D721Med (cell line): ENCODE measurements at regions not wholly inside any gene's neighbourhood (a gene's known extent, or its start where the extent isn't known, plus 50 kb on each side); places are given as distances from the start of the nearest gene placed in this dataset.

ENCODE experiments used
- DNase-seq: peaks from one replicate; pipeline ENCODE4 v3.0.0; 2011; ENCODE audit warnings: low spot score; ENCODE audit not compliant: insufficient read length
- FAIRE-seq: peaks from 2 replicates; lab custom pipeline; 2011; peaks lifted over from hg19 to GRCh38; lab: Jason Lieb, UNC
- TF ChIP-seq, protein P1 (sequence below): IDR thresholded peaks from 2 replicates; pipeline ENCODE4 v1.5.1; 2012; ENCODE audit warnings: mild to moderate bottlenecking, control low read depth; ENCODE audit not compliant: insufficient read depth; ENCODE audit errors: missing control alignments

DNA sequence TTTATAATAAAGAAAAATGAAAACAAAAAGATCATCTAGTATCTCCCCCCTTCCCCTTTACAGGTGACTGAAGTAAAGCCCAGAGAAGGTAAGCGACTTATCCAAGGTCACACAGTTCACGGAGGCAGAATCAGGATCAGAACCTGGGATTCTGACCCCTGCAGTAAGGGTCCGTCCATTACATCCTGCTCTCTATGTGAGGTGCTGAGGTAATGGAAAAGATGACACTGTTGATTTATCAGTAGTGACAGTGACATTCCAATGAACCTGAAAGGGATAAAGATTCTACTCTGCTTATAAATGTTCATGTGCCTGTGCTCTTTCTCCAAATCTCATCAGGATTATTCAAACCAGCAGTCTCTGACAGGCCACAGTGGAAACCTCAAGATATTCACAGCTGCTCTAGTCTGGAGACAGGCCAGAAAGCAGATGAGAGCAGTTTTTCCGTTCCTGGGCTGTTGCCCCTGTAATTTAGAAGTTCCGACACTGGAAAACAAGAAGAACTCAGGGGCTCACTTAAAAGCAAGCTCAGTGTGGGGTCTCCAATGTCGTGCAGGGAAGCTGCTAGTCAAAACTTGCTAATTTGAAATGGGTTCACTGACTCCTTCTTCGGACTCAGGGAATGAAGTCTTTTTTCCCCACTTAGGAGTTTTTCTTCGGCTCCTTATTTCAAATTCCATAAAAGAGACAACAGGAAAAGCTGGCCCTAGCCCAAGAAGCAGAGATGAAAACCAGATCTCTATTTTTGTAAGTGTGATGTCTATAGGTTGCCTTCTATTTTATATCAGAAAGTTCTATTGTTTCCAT, 131.8 kb upstream of the EEA1 start:
- FAIRE-seq (no peak), DNase-seq (no peak)
- TF ChIP-seq, protein P1, sequence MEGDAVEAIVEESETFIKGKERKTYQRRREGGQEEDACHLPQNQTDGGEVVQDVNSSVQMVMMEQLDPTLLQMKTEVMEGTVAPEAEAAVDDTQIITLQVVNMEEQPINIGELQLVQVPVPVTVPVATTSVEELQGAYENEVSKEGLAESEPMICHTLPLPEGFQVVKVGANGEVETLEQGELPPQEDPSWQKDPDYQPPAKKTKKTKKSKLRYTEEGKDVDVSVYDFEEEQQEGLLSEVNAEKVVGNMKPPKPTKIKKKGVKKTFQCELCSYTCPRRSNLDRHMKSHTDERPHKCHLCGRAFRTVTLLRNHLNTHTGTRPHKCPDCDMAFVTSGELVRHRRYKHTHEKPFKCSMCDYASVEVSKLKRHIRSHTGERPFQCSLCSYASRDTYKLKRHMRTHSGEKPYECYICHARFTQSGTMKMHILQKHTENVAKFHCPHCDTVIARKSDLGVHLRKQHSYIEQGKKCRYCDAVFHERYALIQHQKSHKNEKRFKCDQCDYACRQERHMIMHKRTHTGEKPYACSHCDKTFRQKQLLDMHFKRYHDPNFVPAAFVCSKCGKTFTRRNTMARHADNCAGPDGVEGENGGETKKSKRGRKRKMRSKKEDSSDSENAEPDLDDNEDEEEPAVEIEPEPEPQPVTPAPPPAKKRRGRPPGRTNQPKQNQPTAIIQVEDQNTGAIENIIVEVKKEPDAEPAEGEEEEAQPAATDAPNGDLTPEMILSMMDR = no peak

DNA sequence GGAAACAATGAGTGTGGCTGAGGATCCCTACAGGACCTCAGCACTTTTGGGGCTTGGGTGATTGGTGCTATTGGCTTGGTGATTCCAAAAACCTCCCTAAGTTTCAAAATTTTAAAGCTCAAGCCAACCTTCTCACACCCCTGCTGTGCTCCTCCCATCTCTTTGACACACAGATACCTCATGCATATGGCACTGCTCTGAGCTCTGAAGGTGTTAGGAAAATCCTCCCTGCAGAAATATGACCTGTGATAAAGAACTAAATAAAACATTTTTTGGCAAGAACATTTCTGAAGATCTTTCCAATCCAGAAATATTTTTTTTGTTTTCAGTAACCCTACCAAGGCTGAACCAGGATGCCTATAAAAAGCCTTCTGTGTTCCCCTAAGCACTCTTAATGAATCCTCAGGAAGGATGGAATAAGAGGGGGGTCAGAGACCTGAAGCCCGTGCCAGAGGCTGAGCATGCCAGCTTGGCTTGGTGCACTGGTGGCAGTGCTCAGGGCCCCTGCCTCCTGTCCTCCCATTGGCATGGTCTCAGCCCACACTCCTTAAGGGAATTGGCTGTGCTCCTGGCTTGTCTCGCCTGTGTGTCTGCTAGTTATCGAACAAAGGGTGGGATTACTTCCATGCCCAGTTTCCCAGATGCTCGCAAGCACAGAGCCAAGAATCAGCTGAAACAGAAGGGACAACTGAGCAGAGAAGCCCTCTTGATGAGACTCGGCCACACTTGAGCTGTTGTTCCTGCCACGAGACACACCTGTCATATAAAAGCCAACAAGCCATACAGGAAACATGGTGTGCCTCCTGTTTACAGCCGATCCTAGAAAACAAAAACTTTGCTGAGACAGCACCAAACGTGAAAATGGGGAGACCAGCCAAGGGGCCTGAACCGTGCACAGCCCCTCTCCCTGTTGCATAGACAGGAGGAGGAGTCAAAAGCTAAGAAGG, 132.7 kb upstream of the EEA1 start:
- DNase-seq = no peak
- TF ChIP-seq, protein P1 = no peak
- no peak for FAIRE-seq

DNA sequence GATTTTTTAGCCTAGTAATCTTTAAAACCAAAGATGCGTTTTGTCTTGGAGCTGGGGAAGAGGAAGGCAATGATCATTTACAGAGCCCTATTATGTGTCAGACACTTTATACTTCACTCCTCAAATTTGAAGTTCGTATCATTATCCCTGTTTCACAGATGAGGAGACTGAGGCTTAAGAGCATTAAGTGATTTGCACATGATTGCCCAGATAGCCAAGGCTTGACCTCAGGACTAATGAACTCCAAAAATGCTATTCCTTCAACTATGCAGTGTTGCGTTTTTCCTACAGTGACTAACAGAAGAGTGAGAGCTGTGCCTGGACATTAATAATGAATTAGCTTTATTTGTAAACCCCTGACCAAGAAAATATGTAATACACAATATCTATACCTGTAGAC, 136.8 kb upstream of the EEA1 start:
- TF ChIP-seq, protein P1 = no peak
- DNase-seq (no peak), FAIRE-seq (no peak)

DNA sequence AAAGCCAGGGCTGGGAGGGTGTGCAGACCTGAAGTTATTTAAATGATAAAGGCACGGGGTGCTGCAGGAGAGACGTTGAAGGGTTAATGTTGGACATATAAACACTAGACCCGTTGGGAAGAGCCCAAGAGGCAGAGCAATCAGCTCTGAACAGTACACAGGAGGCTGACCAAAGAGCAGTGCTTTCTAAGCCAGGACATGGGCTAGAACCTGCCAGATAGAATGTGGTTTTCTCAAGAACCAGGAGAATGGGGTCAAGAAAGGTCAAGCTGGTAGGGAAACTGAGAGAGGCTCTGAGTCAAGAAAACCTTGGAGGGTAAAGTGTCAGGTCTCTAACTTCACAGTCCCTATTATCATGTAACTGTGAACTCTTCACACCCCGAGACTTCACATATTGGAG, 143.2 kb upstream of the EEA1 start:
- DNase-seq (no peak), FAIRE-seq (no peak)
- TF ChIP-seq, protein P1 = no peak

DNA sequence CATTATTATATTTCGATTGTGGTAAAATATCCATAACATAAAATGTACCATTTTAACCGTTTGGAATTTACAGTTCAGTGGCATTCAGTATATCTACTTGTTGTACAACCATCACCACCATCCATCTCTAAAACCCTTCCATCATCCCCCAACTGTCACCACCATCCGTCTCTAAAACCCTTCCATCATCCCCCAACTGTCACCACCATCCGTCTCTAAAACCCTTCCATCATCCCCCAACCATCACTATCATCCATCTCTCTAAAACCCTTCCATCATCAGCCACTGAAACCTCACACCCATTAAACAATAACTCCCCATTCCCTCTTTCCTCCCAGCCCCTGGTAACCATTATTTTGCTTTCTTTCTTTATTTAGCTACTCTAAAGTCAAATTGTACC, 144.2 kb upstream of the EEA1 start:
- no peak for FAIRE-seq
- DNase-seq = no peak
- TF ChIP-seq, protein P1 = no peak

DNA sequence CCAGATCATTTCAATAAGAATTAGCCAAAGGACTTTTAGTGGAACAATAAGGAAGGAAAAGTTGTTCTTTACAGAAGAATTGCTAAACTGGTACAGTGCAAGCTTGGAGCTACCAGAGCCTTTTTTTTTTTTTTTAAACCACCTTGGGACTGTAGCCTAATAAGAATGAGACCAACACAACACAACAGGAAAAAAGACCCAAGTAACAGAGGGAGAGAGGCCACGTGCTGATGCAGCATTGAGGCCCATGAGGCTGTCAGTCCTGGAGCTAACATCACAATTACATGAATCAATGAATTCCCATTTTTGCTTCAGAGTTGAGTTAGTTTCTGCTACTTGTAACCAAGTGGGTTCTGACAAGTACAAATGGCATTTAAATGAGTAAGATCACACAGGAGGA, 149.0 kb upstream of the EEA1 start:
- FAIRE-seq (no peak), DNase-seq (no peak)
- TF ChIP-seq, protein P1 = no peak

DNA sequence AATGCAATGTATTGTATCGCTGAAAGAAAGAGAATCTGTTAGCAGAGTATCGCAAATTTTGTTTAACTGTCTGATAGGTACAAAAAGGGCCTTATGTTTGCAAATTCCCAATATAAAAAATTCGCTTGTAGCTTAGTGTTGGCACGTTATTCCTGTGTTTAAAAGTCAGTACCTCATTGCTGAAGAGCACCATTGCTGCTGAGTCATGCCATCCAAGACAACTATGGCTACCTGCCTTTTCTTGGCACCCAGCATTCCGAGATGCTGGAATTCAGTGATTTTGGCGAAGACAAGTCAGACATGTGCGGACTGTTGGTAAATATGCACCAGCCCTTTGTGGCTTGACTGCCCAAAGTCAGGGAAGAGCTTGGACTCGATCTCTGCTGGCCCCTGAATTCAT, 149.5 kb upstream of the EEA1 start:
- FAIRE-seq (no peak), DNase-seq (no peak)

More for the DNA sequence above, 149.5 kb upstream of the EEA1 start:
- TF ChIP-seq, protein P1 = no peak
